Erythroblast (primary cell): ENCODE measurements at regions not wholly inside any gene's neighbourhood (a gene's known extent, or its start where the extent isn't known, plus 50 kb on each side); places are given as distances from the start of the nearest gene placed in this dataset.

ENCODE experiments used
- DNase-seq, 2 experiments: peaks; one replicate each; lab custom pipeline; 2025; lab: John Stamatoyannopoulos, UW
- GATA1 ChIP-seq: IDR thresholded peaks from 2 replicates; pipeline ENCODE4 v1.6.1; 2011; ENCODE audit warnings: low read depth, mild to moderate bottlenecking, control low read depth, low read length, moderate library complexity
- POLR2A ChIP-seq: IDR thresholded peaks from 2 replicates; pipeline ENCODE4 v1.6.1; 2011; ENCODE audit warnings: mild to moderate bottlenecking, low read length

- TF ChIP-seq POLR2A (no peak), GATA1 (no peak)
- DNase-seq = no peak
Measured at GRCh38 chr4:85081196-85081595, 114.7 kb upstream of the WDFY3 start.

GRCh38 chr4:85084371-85085094 is 118.0 kb upstream of the WDFY3 start:
- DNase-seq = peak; percentile 42 to 69
- no peak for TF ChIP-seq GATA1

- TF ChIP-seq GATA1 = no peak
- no peak for TF ChIP-seq POLR2A
- DNase-seq = no peak
Measured at GRCh38 chr4:85086721-85087120, 120.2 kb upstream of the WDFY3 start.

GRCh38 chr4:85092536-85092935 is 126.0 kb upstream of the WDFY3 start:
- TF ChIP-seq GATA1 (no peak), POLR2A (no peak)
- no peak for DNase-seq

GRCh38 chr4:85092943-85093342 is 126.5 kb upstream of the WDFY3 start:
- TF ChIP-seq POLR2A (no peak), GATA1 (no peak)
- DNase-seq = no peak

GRCh38 chr4:85094735-85095134 is 128.2 kb upstream of the WDFY3 start:
- no peak for DNase-seq
- TF ChIP-seq GATA1 (no peak), POLR2A (no peak)

- TF ChIP-seq GATA1 (no peak), POLR2A (no peak)
- DNase-seq = no peak
Measured at GRCh38 chr4:85102606-85103005, 136.1 kb upstream of the WDFY3 start.

- no peak for DNase-seq
- TF ChIP-seq GATA1 (no peak), POLR2A (no peak)
Measured at GRCh38 chr4:85106166-85106565, 139.7 kb upstream of the WDFY3 start.

- no peak for DNase-seq
Measured at GRCh38 chr4:85106805-85107336, 140.4 kb upstream of the WDFY3 start.

GRCh38 chr4:85107553-85107952 is 141.1 kb upstream of the WDFY3 start:
- TF ChIP-seq POLR2A (no peak), GATA1 (no peak)
- no peak for DNase-seq

More at GRCh38 chr4:85106805-85107336, 140.4 kb upstream of the WDFY3 start:
- TF ChIP-seq GATA1 (no peak), POLR2A (no peak)

GRCh38 chr4:85113706-85114105 is 147.2 kb upstream of the WDFY3 start:
- no peak for TF ChIP-seq GATA1
- TF ChIP-seq POLR2A = no peak
- no peak for DNase-seq

- DNase-seq = no peak
- TF ChIP-seq GATA1 (no peak), POLR2A (no peak)
Measured at GRCh38 chr4:85114526-85114925, 148.0 kb upstream of the WDFY3 start.

- TF ChIP-seq POLR2A = no peak
- no peak for TF ChIP-seq GATA1
- no peak for DNase-seq
Measured at GRCh38 chr4:85116008-85116407, 149.5 kb upstream of the WDFY3 start.

- no peak for DNase-seq
- TF ChIP-seq POLR2A (no peak), GATA1 (no peak)
Measured at GRCh38 chr4:85125688-85126087, 159.2 kb upstream of the WDFY3 start.
